ENCODE measurements at regions not wholly inside any gene's neighbourhood (a gene's known extent, or its start where the extent isn't known, plus 50 kb on each side); places are given as distances from the start of the nearest gene placed in this dataset.

DNA sequence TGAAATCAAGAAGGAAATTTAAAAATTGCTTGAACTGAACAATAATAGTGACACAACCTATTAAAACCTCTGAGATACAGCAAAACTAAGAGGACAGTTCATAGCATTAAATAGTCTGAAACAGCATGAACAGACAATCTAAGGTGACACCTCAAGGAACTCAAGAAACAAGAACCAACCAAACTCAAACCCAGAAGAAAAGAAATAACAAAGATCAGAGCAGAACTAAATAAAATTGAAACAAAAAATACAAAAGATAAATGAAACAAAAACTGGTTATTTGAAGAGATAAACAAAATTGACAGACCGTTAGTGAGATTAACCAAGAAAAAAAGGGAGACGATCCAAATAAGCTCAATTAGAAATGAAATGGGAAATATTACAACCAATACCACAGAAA is 122.8 kb upstream of the TOP3B start:
- no peak overlapping the region for H3K4me3 ChIP-seq
- H3K4me1 ChIP-seq, result no peaks in the 10 kb centered on the region
- H3K27ac ChIP-seq, result no peak overlapping the region
- intact Hi-C loops (cut with DNase I), result no loop called here
- DNase-seq (no peak), ATAC-seq (no peak)
- no peaks in the 10 kb centered on the region for H3K36me3 ChIP-seq
- no peaks in the 10 kb centered on the region for H3K27me3 ChIP-seq
- H3K9me3 ChIP-seq, result no peaks in the 10 kb centered on the region
- no peak for TF ChIP-seq POLR2A (IDR thresholded peaks at IDR 0.05)
- TF ChIP-seq, protein P1, sequence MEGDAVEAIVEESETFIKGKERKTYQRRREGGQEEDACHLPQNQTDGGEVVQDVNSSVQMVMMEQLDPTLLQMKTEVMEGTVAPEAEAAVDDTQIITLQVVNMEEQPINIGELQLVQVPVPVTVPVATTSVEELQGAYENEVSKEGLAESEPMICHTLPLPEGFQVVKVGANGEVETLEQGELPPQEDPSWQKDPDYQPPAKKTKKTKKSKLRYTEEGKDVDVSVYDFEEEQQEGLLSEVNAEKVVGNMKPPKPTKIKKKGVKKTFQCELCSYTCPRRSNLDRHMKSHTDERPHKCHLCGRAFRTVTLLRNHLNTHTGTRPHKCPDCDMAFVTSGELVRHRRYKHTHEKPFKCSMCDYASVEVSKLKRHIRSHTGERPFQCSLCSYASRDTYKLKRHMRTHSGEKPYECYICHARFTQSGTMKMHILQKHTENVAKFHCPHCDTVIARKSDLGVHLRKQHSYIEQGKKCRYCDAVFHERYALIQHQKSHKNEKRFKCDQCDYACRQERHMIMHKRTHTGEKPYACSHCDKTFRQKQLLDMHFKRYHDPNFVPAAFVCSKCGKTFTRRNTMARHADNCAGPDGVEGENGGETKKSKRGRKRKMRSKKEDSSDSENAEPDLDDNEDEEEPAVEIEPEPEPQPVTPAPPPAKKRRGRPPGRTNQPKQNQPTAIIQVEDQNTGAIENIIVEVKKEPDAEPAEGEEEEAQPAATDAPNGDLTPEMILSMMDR (IDR thresholded peaks at IDR 0.05), result no peak
- WGBS (ENCODE audit: insufficient coverage, low coverage, low lambda C conversion rate, missing lambda C conversion rate), result 61% methylated on average over 2 of the region's 2 CpGs

DNA sequence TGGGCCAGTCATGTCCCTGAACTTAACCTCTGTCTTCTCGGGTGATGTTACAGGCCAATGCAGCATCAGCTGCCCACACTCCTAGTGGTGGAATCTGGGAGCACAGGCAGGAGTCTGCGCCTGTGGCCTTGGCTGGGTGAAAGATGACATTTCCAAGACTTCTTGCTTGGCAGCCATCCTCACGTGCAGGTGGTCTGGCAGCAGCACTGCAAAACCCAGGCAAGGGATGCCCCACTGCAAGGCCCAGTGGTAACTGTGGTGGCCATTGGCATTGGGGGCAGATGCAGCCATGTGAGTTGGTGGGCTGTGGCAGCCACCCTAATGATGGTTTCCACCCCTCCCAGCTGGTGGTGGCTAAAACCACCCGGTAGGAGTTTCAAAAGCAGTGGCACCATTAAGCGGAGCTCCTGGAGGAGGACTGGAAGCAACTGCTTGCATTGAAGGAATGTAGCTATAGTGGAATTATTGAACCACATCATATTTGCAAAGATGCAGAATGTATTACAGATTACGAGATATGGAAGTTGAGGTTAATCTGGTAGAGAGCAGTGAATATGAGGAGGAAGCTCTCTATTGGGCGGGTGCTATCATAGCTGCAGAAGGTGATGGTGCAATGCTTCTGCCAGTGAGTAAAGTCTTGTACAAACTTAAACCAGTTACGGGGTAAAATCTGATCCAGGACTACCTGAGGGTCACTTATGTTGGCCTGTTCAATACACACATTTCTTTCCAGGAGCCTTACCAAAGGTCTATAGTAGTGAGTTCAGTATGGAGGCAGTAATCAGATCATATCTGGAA is 120.7 kb upstream of the TOP3B start:
- no peak for TF ChIP-seq POLR2A (IDR thresholded peaks at IDR 0.05)
- TF ChIP-seq, protein P1 (IDR thresholded peaks at IDR 0.05), result peak in 2 of 4 donors; percentile 22 to 25
- Histone ChIP-seq H3K36me3 (no peaks in the 10 kb centered on the region), H3K27ac (no peak overlapping the region), H3K9me3 (no peaks in the 10 kb centered on the region), H3K4me1 (no peaks in the 10 kb centered on the region), H3K27me3 (no peaks in the 10 kb centered on the region), H3K4me3 (no peak overlapping the region)
- intact Hi-C loops (cut with DNase I), result no loop called here
- ATAC-seq (peak in 1 of 4 donors; percentile 38), DNase-seq (no peak)
- WGBS (ENCODE audit: insufficient coverage, low coverage, low lambda C conversion rate, missing lambda C conversion rate), result 76% methylated on average over 6 of the region's 8 CpGs

DNA sequence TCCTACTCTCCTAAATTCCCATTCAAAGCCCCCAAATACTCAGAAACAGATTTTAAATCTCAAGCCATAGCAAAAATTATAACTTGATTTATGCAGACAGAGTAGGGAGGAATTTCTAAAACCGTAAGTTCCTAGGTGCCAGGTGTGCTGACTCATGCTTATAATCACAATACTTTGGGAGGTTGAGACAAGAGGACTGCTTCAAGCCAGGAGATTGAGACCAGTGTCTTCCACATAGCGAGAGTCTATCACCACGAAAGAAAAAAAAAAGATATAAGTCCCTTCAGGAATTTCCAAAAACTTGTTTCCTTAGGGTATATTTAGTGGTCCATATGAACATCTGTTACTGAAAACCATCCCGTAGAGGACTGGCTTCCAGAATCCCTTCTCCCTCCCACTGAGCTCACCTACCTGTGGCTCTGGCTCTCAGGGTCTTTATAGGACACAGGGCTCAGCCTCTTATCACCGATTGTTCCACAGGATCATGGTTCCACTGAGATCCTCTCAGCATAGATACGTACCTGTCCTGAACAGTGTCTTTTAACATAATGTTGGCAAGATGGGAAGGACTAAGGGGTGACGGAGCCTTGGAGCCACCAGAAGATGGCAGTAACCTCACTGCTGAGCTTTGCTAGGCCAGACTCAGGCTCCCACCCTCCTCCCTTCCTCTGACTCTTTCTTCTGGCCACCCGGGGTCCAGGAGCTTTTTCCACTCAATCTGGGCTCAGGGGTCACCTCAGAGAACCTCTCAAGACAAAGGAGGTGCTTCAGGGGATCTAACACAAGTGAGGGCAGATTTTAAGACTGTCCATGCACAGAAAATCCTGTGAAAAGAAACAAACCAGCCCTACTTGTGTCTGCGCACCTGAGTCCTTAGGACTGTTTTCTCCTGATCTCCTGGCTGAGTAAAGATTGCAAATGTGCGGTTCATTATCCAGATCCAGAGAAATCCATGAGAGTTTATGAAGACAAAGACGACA is 117.5 kb upstream of the TOP3B start:
- no peaks in the 10 kb centered on the region for H3K27me3 ChIP-seq
- no peak overlapping the region for H3K4me3 ChIP-seq
- H3K27ac ChIP-seq, result no peak overlapping the region
- WGBS (ENCODE audit: insufficient coverage, low coverage, low lambda C conversion rate, missing lambda C conversion rate), result 62% methylated on average over 9 of the region's 11 CpGs
- no peaks in the 10 kb centered on the region for H3K9me3 ChIP-seq
- peak in 3 of 4 donors; percentile 42 to 65 (median 55) for ATAC-seq
- intact Hi-C loops (cut with DNase I), result no loop called here
- no peak for TF ChIP-seq POLR2A (IDR thresholded peaks at IDR 0.05)
- TF ChIP-seq, protein P1 (IDR thresholded peaks at IDR 0.05), result peak in 3 of 4 donors; percentile 17 to 27 (median 24)
- H3K36me3 ChIP-seq, result no peaks in the 10 kb centered on the region
- H3K4me1 ChIP-seq, result no peaks in the 10 kb centered on the region
- no peak for DNase-seq

DNA sequence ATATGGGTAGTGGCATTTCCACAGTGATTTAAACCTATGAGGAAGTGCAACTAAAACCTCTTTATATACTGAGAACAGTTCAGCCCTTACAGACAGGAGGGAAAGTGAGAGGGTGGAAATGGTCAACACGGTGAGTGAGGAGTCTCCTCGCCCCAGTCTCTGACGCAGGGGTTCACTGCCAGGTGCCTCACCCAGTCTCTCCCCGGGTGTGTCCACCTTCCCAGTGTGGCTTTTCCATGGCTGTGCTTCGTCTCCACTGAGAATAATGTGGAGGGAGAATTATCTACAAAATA is 116.6 kb upstream of the TOP3B start:
- H3K36me3 ChIP-seq, result no peaks in the 10 kb centered on the region
- no peak overlapping the region for H3K27ac ChIP-seq
- TF ChIP-seq, protein P1 (IDR thresholded peaks at IDR 0.05), result no peak
- TF ChIP-seq POLR2A (IDR thresholded peaks at IDR 0.05), result no peak
- no peak for DNase-seq
- no peak overlapping the region for H3K4me3 ChIP-seq
- H3K27me3 ChIP-seq, result no peaks in the 10 kb centered on the region
- WGBS (ENCODE audit: insufficient coverage, low coverage, low lambda C conversion rate, missing lambda C conversion rate), result 40% methylated on average over 1 of the region's 5 CpGs
- no peaks in the 10 kb centered on the region for H3K9me3 ChIP-seq
- intact Hi-C loops (cut with DNase I), result no loop called here
- peak in 1 of 4 donors; percentile 26 for ATAC-seq
- no peaks in the 10 kb centered on the region for H3K4me1 ChIP-seq

All from right lobe of liver (tissue), 6 donors.